ENCODE measurements at regions not wholly inside any gene's neighbourhood (a gene's known extent, or its start where the extent isn't known, plus 50 kb on each side); places are given as distances from the start of the nearest gene placed in this dataset.

- no peaks in the 10 kb centered on the region for H3K36me3 ChIP-seq
- TF ChIP-seq CTCF (IDR thresholded peaks at IDR 0.05), result no peak
- DNase-seq (ENCODE audit: low spot score) (no peak), ATAC-seq (ENCODE audit: insufficient number of reproducible peaks, low FRiP score, low read depth) (no peak)
- no peaks in the 10 kb centered on the region for H3K27me3 ChIP-seq (replicated peaks; ENCODE audit: insufficient read depth)
- H3K27ac ChIP-seq, result no peak overlapping the region
- H3K4me1 ChIP-seq (ENCODE audit: control insufficient read depth in 1 of 2, low read depth in 2 of 2), result no peaks in the 10 kb centered on the region
- H3K9me3 ChIP-seq, result no peaks in the 10 kb centered on the region
- no peak overlapping the region for H3K4me3 ChIP-seq
Observed at GRCh38 chr3:106232956-106233355, 364.1 kb upstream of the CBLB start.

- no peaks in the 10 kb centered on the region for H3K27me3 ChIP-seq (replicated peaks; ENCODE audit: insufficient read depth)
Observed at GRCh38 chr3:106239195-106239697, 370.4 kb upstream of the CBLB start.

GRCh38 chr3:106241593-106241992 lies 372.8 kb upstream of the CBLB start:
- no peaks in the 10 kb centered on the region for H3K36me3 ChIP-seq

More at GRCh38 chr3:106239195-106239697, 370.4 kb upstream of the CBLB start:
- DNase-seq (ENCODE audit: low spot score) (no peak), ATAC-seq (ENCODE audit: insufficient number of reproducible peaks, low FRiP score, low read depth) (no peak)
- no peaks in the 10 kb centered on the region for H3K4me1 ChIP-seq (ENCODE audit: control insufficient read depth in 1 of 2, low read depth in 2 of 2)
- H3K27ac ChIP-seq, result no peak overlapping the region
- no peaks in the 10 kb centered on the region for H3K9me3 ChIP-seq
- TF ChIP-seq CTCF (IDR thresholded peaks at IDR 0.05), result no peak
- no peak overlapping the region for H3K4me3 ChIP-seq
- no peaks in the 10 kb centered on the region for H3K36me3 ChIP-seq

GRCh38 chr3:106242781-106243180 lies 374.0 kb upstream of the CBLB start:
- Histone ChIP-seq H3K4me3 (no peak overlapping the region), H3K4me1 (ENCODE audit: control insufficient read depth in 1 of 2, low read depth in 2 of 2) (no peaks in the 10 kb centered on the region), H3K27ac (no peak overlapping the region), H3K36me3 (no peaks in the 10 kb centered on the region), H3K9me3 (no peaks in the 10 kb centered on the region), H3K27me3 (replicated peaks; ENCODE audit: insufficient read depth) (no peaks in the 10 kb centered on the region)
- ATAC-seq (ENCODE audit: insufficient number of reproducible peaks, low FRiP score, low read depth) (no peak), DNase-seq (ENCODE audit: low spot score) (no peak)
- no peak for TF ChIP-seq CTCF (IDR thresholded peaks at IDR 0.05)

More at GRCh38 chr3:106241593-106241992, 372.8 kb upstream of the CBLB start:
- Histone ChIP-seq H3K27ac (no peak overlapping the region), H3K4me3 (no peak overlapping the region), H3K27me3 (replicated peaks; ENCODE audit: insufficient read depth) (no peaks in the 10 kb centered on the region), H3K4me1 (ENCODE audit: control insufficient read depth in 1 of 2, low read depth in 2 of 2) (no peaks in the 10 kb centered on the region), H3K9me3 (no peaks in the 10 kb centered on the region)
- DNase-seq (ENCODE audit: low spot score) (no peak), ATAC-seq (ENCODE audit: insufficient number of reproducible peaks, low FRiP score, low read depth) (no peak)
- no peak for TF ChIP-seq CTCF (IDR thresholded peaks at IDR 0.05)

GRCh38 chr3:106245400-106245799 lies 376.6 kb upstream of the CBLB start:
- TF ChIP-seq CTCF (IDR thresholded peaks at IDR 0.05), result no peak
- H3K4me1 ChIP-seq (ENCODE audit: control insufficient read depth in 1 of 2, low read depth in 2 of 2), result no peaks in the 10 kb centered on the region
- no peaks in the 10 kb centered on the region for H3K9me3 ChIP-seq
- ATAC-seq (ENCODE audit: insufficient number of reproducible peaks, low FRiP score, low read depth), result no peak
- DNase-seq (ENCODE audit: low spot score), result no peak
- H3K4me3 ChIP-seq, result no peak overlapping the region
- no peaks in the 10 kb centered on the region for H3K36me3 ChIP-seq
- no peak overlapping the region for H3K27ac ChIP-seq
- H3K27me3 ChIP-seq (replicated peaks; ENCODE audit: insufficient read depth), result no peaks in the 10 kb centered on the region
